ENCODE measurements at regions not wholly inside any gene's neighbourhood (a gene's known extent, or its start where the extent isn't known, plus 50 kb on each side); places are given as distances from the start of the nearest gene placed in this dataset.

DNA sequence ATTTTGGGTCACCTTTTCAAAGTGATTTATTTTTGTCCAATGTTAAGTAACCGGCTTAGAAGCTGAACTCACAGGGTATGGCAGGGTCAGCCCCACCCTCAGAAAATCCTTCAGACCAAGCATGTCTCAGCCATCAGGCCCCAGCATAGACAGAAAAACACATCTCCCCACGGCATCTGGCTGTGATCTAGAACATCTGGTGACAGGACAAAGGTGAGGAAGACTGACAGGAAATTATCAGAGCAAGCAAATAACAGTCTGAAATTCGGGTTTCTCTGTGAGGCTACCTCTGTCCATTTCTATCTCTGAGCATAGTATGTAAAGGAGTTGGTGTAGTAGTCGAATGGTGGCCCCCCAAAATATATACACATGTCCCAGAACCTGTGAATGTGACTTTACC lies 177.0 kb upstream of the C1GALT1 start:
- TF ChIP-seq, protein P1, sequence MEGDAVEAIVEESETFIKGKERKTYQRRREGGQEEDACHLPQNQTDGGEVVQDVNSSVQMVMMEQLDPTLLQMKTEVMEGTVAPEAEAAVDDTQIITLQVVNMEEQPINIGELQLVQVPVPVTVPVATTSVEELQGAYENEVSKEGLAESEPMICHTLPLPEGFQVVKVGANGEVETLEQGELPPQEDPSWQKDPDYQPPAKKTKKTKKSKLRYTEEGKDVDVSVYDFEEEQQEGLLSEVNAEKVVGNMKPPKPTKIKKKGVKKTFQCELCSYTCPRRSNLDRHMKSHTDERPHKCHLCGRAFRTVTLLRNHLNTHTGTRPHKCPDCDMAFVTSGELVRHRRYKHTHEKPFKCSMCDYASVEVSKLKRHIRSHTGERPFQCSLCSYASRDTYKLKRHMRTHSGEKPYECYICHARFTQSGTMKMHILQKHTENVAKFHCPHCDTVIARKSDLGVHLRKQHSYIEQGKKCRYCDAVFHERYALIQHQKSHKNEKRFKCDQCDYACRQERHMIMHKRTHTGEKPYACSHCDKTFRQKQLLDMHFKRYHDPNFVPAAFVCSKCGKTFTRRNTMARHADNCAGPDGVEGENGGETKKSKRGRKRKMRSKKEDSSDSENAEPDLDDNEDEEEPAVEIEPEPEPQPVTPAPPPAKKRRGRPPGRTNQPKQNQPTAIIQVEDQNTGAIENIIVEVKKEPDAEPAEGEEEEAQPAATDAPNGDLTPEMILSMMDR (IDR thresholded peaks at IDR 0.05 in 4 of 5, conservative IDR thresholded peaks at IDR 0.05 in 1 of 5): no peak
- TF ChIP-seq POLR2A (IDR thresholded peaks at IDR 0.05): no peak

Measured in gastrocnemius medialis (tissue), 4 donors.